Gastrocnemius medialis (tissue), 4 donors: ENCODE measurements at regions not wholly inside any gene's neighbourhood (a gene's known extent, or its start where the extent isn't known, plus 50 kb on each side); places are given as distances from the start of the nearest gene placed in this dataset.

Experiments
- POLR2A ChIP-seq, 2 donors: fragments of 450-650 bp; IDR thresholded peaks; one replicate each; pipeline ENCODE4 v1.6.1; 2017; ENCODE audit warnings: antibody characterized with exemption in 2 of 2, mild to moderate bottlenecking in 2 of 2, moderate library complexity in 2 of 2
- TF ChIP-seq, protein P1 (sequence below), 5 experiments: fragments of 450-650 bp in 3 of 5; fragments of 200-600 bp in 2 of 5; sonication (generic) in 2 of 5; IDR thresholded peaks in 4 of 5; conservative IDR thresholded peaks in 1 of 5; 1 replicate in 4 of 5; 2 replicates in 1 of 5; pipeline ENCODE4 v1.5.1; 2016 to 2019; ENCODE audit warnings: antibody characterized with exemption in 5 of 5, mild to moderate bottlenecking in 3 of 5, moderate library complexity in 3 of 5

- no peak for TF ChIP-seq POLR2A (IDR thresholded peaks at IDR 0.05)
- TF ChIP-seq, protein P1, sequence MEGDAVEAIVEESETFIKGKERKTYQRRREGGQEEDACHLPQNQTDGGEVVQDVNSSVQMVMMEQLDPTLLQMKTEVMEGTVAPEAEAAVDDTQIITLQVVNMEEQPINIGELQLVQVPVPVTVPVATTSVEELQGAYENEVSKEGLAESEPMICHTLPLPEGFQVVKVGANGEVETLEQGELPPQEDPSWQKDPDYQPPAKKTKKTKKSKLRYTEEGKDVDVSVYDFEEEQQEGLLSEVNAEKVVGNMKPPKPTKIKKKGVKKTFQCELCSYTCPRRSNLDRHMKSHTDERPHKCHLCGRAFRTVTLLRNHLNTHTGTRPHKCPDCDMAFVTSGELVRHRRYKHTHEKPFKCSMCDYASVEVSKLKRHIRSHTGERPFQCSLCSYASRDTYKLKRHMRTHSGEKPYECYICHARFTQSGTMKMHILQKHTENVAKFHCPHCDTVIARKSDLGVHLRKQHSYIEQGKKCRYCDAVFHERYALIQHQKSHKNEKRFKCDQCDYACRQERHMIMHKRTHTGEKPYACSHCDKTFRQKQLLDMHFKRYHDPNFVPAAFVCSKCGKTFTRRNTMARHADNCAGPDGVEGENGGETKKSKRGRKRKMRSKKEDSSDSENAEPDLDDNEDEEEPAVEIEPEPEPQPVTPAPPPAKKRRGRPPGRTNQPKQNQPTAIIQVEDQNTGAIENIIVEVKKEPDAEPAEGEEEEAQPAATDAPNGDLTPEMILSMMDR (IDR thresholded peaks at IDR 0.05 in 4 of 5, conservative IDR thresholded peaks at IDR 0.05 in 1 of 5) = no peak
Observed at GRCh38 chr20:52586660-52587059, 385.5 kb upstream of the TSHZ2 start.
